MCF 10A (cell line): ENCODE measurements at regions not wholly inside any gene's neighbourhood (a gene's known extent, or its start where the extent isn't known, plus 50 kb on each side); places are given as distances from the start of the nearest gene placed in this dataset.

Experiments
- BruUV-seq: library from RNA; stranded (reverse); fragments of 400-500 nt; replicated peaks from 2 replicates; lab custom pipeline; 2021; lab: Mats Ljungman, UMichigan
- CTCF ChIA-PET: fragments of 300-600 bp; sonication (Branson Sonifier 250); formaldehyde crosslinking; extraction: SDS; loops from one replicate; lab custom pipeline; 2021; ENCODE audit warnings: antibody characterized with exemption, inconsistent platforms; lab: Yijun Ruan, JAX
- POLR2A ChIA-PET: fragments of 300-600, 350-650 bp; sonication (Branson Sonifier 250); formaldehyde crosslinking; extraction: SDS; loops from one replicate; lab custom pipeline; 2020; ENCODE audit warnings: antibody characterized with exemption, inconsistent platforms; lab: Yijun Ruan, JAX
- DNase-seq: peaks from one replicate; pipeline ENCODE4 v3.0.0-alpha.2; 2018; ENCODE audit not compliant: unreplicated experiment
- H3K27ac Mint-ChIP-seq: one replicate; pipeline ENCODE4 v1.8.0; 2022; ENCODE audit warnings: mild to moderate bottlenecking, low read depth, mixed read lengths; ENCODE audit not compliant: unreplicated experiment
- H3K27me3 Mint-ChIP-seq: one replicate; pipeline ENCODE4 v1.8.0; 2022; ENCODE audit warnings: mixed read lengths; ENCODE audit not compliant: insufficient read depth, unreplicated experiment
- H3K36me3 Mint-ChIP-seq: one replicate; pipeline ENCODE4 v1.8.0; 2022; ENCODE audit warnings: mild to moderate bottlenecking, moderate library complexity, mixed read lengths; ENCODE audit not compliant: insufficient read depth, unreplicated experiment
- H3K4me1 Mint-ChIP-seq: one replicate; pipeline ENCODE4 v1.8.0; 2022; ENCODE audit warnings: mixed read lengths; ENCODE audit not compliant: insufficient read depth, unreplicated experiment
- H3K4me3 Mint-ChIP-seq: one replicate; pipeline ENCODE4 v1.8.0; 2022; ENCODE audit warnings: mild to moderate bottlenecking, moderate library complexity, mixed read lengths; ENCODE audit not compliant: unreplicated experiment
- H3K9me3 Mint-ChIP-seq: one replicate; pipeline ENCODE4 v1.8.0; 2022; ENCODE audit warnings: mixed read lengths; ENCODE audit not compliant: unreplicated experiment
- CTCF ChIP-seq: fragments of 200-600 bp; IDR thresholded peaks from one replicate; pipeline ENCODE4 v1.8.0; 2022; ENCODE audit warnings: antibody characterized with exemption, mild to moderate bottlenecking; ENCODE audit not compliant: unreplicated experiment
- intact Hi-C: fragments of 100-400 bp; cut with micrococcal nuclease; formaldehyde crosslinking; loops from 2 replicates; pipeline ENCODE4 v1.14.1; 2022

GRCh38 chr15:100715571-100716455 lies 113.4 kb downstream of the ASB7 start:
- H3K4me1 Mint-ChIP-seq = peaks cover 19% of the 10 kb centered on the region
- H3K36me3 Mint-ChIP-seq = peaks cover 10% of the 10 kb centered on the region
- CTCF ChIA-PET = interaction anchor here (0.5 to 0.9 kb wide), 2 partner anchors 12 to 33 kb away, joined by 3 read pairs; no protein-coding TSS in a partner anchor
- peak overlapping the region; percentile 27 for H3K27ac Mint-ChIP-seq
- intact Hi-C loops = no loop called here
- H3K9me3 Mint-ChIP-seq = no peaks in the 10 kb centered on the region
- TF ChIP-seq CTCF = no peak
- POLR2A ChIA-PET = interaction anchor here (0.6 kb wide), 1 partner anchor 25 kb away, joined by 3 read pairs; no protein-coding TSS in a partner anchor
- H3K27me3 Mint-ChIP-seq = no peaks in the 10 kb centered on the region
- DNase-seq = no peak
- no peak overlapping the region for H3K4me3 Mint-ChIP-seq
- no TSS peak for BruUV-seq

- intact Hi-C loops = no loop called here
- no peaks in the 10 kb centered on the region for H3K27me3 Mint-ChIP-seq
- BruUV-seq = no TSS peak
- H3K4me1 Mint-ChIP-seq = peaks cover 25% of the 10 kb centered on the region
- no peak overlapping the region for H3K27ac Mint-ChIP-seq
- ChIA-PET CTCF (interaction anchor here (0.9 kb wide), 1 partner anchor 12 kb away, joined by 3 read pairs; no protein-coding TSS in a partner anchor), POLR2A (interaction anchor here (0.6 to 0.7 kb wide), 2 partner anchors 9 to 26 kb away, joined by 3 to 4 read pairs; no protein-coding TSS in a partner anchor)
- no peaks in the 10 kb centered on the region for H3K9me3 Mint-ChIP-seq
- no peak overlapping the region for H3K4me3 Mint-ChIP-seq
- H3K36me3 Mint-ChIP-seq = peaks cover 16% of the 10 kb centered on the region
- no peak for TF ChIP-seq CTCF
- no peak for DNase-seq
These were observed 114.2 kb downstream of the ASB7 start for GRCh38 chr15:100716456-100717085.

GRCh38 chr15:100717596-100717995 lies 115.2 kb downstream of the ASB7 start:
- ChIA-PET CTCF (interaction anchor here (0.5 kb wide), 1 partner anchor 62 kb away, joined by 3 read pairs; no protein-coding TSS in a partner anchor), POLR2A (interaction anchor here (0.8 kb wide), 1 partner anchor 52 kb away, joined by 4 read pairs; no protein-coding TSS in a partner anchor)
- Mint-ChIP-seq H3K9me3 (no peaks in the 10 kb centered on the region), H3K27ac (peak overlapping the region; percentile 43), H3K4me1 (peaks cover 31% of the 10 kb centered on the region), H3K27me3 (no peaks in the 10 kb centered on the region), H3K36me3 (peaks cover 16% of the 10 kb centered on the region), H3K4me3 (no peak overlapping the region)
- intact Hi-C loops = no loop called here
- BruUV-seq = no TSS peak
- no peak for TF ChIP-seq CTCF
- no peak for DNase-seq
